D721Med (cell line): ENCODE measurements at regions not wholly inside any gene's neighbourhood (a gene's known extent, or its start where the extent isn't known, plus 50 kb on each side); places are given as distances from the start of the nearest gene placed in this dataset.

Experiments used
- DNase-seq: peaks from one replicate; pipeline ENCODE4 v3.0.0; 2011; ENCODE audit warnings: low spot score; ENCODE audit not compliant: insufficient read length
- FAIRE-seq: peaks from 2 replicates; lab custom pipeline; 2011; peaks lifted over from hg19 to GRCh38; lab: Jason Lieb, UNC
- TF ChIP-seq, protein P1 (sequence below): IDR thresholded peaks from 2 replicates; pipeline ENCODE4 v1.5.1; 2012; ENCODE audit warnings: mild to moderate bottlenecking, control low read depth; ENCODE audit not compliant: insufficient read depth; ENCODE audit errors: missing control alignments

DNA sequence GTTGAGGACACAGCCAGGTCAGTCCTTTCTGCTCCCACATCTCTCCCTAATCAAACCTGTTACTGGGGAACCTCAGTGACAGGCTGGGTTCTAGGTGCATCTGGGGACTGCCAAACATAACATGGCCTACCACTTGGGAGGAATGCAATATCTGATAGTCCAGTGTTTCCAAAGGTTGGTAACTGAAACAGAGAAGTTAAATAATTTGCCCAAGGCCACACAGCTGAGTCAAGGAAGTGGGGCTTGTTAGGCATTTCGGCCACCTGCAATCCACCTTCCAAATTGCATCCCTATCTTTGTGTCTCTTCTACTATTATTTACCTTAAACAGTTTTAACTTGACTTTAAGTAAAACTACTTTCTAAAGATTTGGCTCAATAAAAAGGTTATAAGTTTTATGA lies 731.3 kb downstream of the UQCRFS1 start:
- DNase-seq, result no peak
- TF ChIP-seq, protein P1, sequence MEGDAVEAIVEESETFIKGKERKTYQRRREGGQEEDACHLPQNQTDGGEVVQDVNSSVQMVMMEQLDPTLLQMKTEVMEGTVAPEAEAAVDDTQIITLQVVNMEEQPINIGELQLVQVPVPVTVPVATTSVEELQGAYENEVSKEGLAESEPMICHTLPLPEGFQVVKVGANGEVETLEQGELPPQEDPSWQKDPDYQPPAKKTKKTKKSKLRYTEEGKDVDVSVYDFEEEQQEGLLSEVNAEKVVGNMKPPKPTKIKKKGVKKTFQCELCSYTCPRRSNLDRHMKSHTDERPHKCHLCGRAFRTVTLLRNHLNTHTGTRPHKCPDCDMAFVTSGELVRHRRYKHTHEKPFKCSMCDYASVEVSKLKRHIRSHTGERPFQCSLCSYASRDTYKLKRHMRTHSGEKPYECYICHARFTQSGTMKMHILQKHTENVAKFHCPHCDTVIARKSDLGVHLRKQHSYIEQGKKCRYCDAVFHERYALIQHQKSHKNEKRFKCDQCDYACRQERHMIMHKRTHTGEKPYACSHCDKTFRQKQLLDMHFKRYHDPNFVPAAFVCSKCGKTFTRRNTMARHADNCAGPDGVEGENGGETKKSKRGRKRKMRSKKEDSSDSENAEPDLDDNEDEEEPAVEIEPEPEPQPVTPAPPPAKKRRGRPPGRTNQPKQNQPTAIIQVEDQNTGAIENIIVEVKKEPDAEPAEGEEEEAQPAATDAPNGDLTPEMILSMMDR, result no peak
- FAIRE-seq, result no peak

- TF ChIP-seq, protein P1, result no peak
- DNase-seq (no peak), FAIRE-seq (no peak)
Measured at GRCh38 chr19:28475525-28475924, 737.4 kb downstream of the UQCRFS1 start.

- TF ChIP-seq, protein P1, result no peak
- FAIRE-seq (no peak), DNase-seq (no peak)
Measured at GRCh38 chr19:28472843-28473242, 740.1 kb downstream of the UQCRFS1 start.

GRCh38 chr19:28471731-28472510 lies 741.0 kb downstream of the UQCRFS1 start:
- no peak for FAIRE-seq
- TF ChIP-seq, protein P1, result no peak
- DNase-seq, result no peak

- DNase-seq (no peak), FAIRE-seq (no peak)
- TF ChIP-seq, protein P1, result no peak
Measured at GRCh38 chr19:28469544-28469943, 743.4 kb downstream of the UQCRFS1 start.

DNA sequence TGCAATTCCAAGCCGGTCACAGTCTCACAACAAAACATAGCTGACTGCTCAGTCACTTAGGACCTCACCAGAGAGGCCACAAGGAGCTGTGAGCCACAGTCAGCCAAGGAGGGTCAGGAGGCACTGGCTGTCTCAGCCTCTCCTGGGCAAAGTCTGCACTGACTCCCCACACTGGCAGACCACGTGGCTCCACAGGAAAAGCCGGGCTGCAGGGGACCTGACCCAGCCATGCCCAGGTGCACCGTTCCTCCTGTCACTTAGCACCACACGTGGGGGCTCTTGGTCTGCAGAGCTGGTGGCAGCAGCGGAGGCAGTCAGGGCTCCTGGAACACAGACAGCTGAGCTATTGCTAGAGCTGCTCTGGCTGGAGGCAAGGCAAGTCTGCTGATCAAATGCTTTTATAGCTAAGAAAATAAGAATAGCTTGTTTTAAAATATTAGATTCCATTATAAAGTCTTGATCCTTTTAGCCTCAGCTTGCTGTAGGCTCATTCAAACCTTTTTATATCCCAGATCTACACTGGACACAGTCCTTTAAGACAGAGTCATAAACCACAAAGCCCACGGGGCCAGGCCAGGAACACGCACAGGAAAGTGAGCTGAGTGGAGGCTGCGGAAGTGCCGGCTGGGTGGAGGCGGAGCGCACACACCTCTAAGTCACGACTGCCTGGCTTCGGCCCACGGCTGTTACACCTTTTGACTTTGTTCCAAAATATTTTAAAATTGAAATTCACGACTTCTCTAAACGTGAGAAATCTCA lies 744.1 kb downstream of the UQCRFS1 start:
- FAIRE-seq (no peak), DNase-seq (no peak)
- TF ChIP-seq, protein P1, result no peak
